ENCODE measurements at regions not wholly inside any gene's neighbourhood (a gene's known extent, or its start where the extent isn't known, plus 50 kb on each side); places are given as distances from the start of the nearest gene placed in this dataset.

DNA sequence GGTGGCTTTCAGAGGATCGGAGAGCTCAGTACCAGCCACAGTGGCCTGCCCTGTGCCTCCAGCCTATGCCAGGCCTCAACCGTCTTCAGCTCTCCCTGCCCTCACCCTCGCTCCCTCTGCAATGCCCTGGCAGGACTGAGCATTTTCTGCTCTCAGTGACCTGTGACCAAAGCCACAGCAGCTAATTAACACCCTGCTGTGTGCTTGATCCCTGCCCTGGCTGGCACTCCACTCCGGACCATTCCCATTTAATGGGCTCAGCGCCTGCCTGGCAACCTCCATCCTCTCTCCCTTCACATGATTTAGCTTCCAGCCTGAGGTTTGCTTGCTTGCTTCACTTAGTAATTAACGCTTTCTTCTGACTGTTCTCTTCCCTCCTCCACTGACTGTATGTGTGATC lies 287.5 kb downstream of the LRFN2 start:
- TF ChIP-seq, protein P1, sequence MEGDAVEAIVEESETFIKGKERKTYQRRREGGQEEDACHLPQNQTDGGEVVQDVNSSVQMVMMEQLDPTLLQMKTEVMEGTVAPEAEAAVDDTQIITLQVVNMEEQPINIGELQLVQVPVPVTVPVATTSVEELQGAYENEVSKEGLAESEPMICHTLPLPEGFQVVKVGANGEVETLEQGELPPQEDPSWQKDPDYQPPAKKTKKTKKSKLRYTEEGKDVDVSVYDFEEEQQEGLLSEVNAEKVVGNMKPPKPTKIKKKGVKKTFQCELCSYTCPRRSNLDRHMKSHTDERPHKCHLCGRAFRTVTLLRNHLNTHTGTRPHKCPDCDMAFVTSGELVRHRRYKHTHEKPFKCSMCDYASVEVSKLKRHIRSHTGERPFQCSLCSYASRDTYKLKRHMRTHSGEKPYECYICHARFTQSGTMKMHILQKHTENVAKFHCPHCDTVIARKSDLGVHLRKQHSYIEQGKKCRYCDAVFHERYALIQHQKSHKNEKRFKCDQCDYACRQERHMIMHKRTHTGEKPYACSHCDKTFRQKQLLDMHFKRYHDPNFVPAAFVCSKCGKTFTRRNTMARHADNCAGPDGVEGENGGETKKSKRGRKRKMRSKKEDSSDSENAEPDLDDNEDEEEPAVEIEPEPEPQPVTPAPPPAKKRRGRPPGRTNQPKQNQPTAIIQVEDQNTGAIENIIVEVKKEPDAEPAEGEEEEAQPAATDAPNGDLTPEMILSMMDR (conservative IDR thresholded peaks at IDR 0.05; ENCODE audit: low read depth, low read length): no peak
- TF ChIP-seq EZH2 (IDR thresholded peaks at IDR 0.05; ENCODE audit: borderline replicate concordance, low read depth, low read length, poor library complexity, severe bottlenecking): no peak

All from A673 (cell line).